CD4-positive, alpha-beta memory T cell (primary cell): ENCODE measurements at regions not wholly inside any gene's neighbourhood (a gene's known extent, or its start where the extent isn't known, plus 50 kb on each side); places are given as distances from the start of the nearest gene placed in this dataset.

Experiments
- CTCF ChIA-PET: fragments of 350-600 bp; sonication (Branson Sonifier 250); formaldehyde crosslinking; loops from one replicate; lab custom pipeline; 2021; ENCODE audit warnings: inconsistent platforms; ENCODE audit not compliant: partially characterized antibody; lab: Charles Lee
- POLR2A ChIA-PET: fragments of 350-600 bp; sonication (Branson Sonifier 250); formaldehyde crosslinking; loops from one replicate; lab custom pipeline; 2021; ENCODE audit not compliant: partially characterized antibody; lab: Charles Lee
- DNase-seq, 5 donors: peaks; one replicate each; pipeline versions ENCODE4 v3.0.0 to v3.0.0-alpha.2; 2020 to 2022; ENCODE audit warnings: mixed read lengths in 1 of 5
- H3K27ac ChIP-seq: one replicate; pipeline ENCODE4 v1.7.0; 2013; ENCODE audit warnings: low read depth, low read length
- H3K27me3 ChIP-seq: 2 replicates; pipeline ENCODE4 v1.7.0; 2013; ENCODE audit warnings: mild to moderate bottlenecking, low read length, moderate library complexity; ENCODE audit not compliant: insufficient read depth
- H3K36me3 ChIP-seq: 2 replicates; pipeline ENCODE4 v1.7.0; 2013; ENCODE audit warnings: mild to moderate bottlenecking, low read length, moderate library complexity; ENCODE audit not compliant: insufficient read depth
- H3K4me1 ChIP-seq: 2 replicates; pipeline ENCODE4 v1.7.0; 2013; ENCODE audit warnings: mild to moderate bottlenecking, low read length, moderate library complexity; ENCODE audit not compliant: insufficient read depth
- H3K4me3 ChIP-seq, 2 donors: one replicate each; pipeline ENCODE4 v1.7.0; 2013; ENCODE audit warnings: low read length in 2 of 2, mild to moderate bottlenecking in 1 of 2
- H3K9me3 ChIP-seq, 2 donors: one replicate each; pipeline ENCODE4 v1.7.0; 2013; ENCODE audit warnings: low read length in 2 of 2, control low read depth in 1 of 2; ENCODE audit not compliant: control insufficient read depth in 1 of 2
- H3K27ac Mint-ChIP-seq, 7 donors: one replicate each; pipeline ENCODE4 v1.8.0; 2020 to 2021; ENCODE audit warnings: mixed read lengths in 7 of 7, mild to moderate bottlenecking in 6 of 7, inconsistent platforms in 3 of 7, moderate library complexity in 3 of 7
- H3K27me3 Mint-ChIP-seq, 2 donors: one replicate each; pipeline ENCODE4 v1.8.0; 2020 to 2021; ENCODE audit warnings: mixed read lengths in 2 of 2
- H3K36me3 Mint-ChIP-seq, 2 donors: one replicate each; pipeline ENCODE4 v1.8.0; 2020 to 2021; ENCODE audit warnings: mixed read lengths in 2 of 2, inconsistent platforms in 1 of 2, mild to moderate bottlenecking in 1 of 2
- H3K4me1 Mint-ChIP-seq, 4 donors: one replicate each; pipeline ENCODE4 v1.8.0; 2020 to 2021; ENCODE audit warnings: mixed read lengths in 4 of 4, mild to moderate bottlenecking in 1 of 4
- H3K4me3 Mint-ChIP-seq, 8 donors: one replicate each; pipeline ENCODE4 v1.8.0; 2020 to 2021; ENCODE audit warnings: mixed read lengths in 8 of 8, mild to moderate bottlenecking in 7 of 8, moderate library complexity in 6 of 8, inconsistent platforms in 3 of 8
- H3K9me3 Mint-ChIP-seq, 8 donors: one replicate each; pipeline ENCODE4 v1.8.0; 2020 to 2021; ENCODE audit warnings: mixed read lengths in 8 of 8, mild to moderate bottlenecking in 5 of 8, inconsistent platforms in 3 of 8, moderate library complexity in 1 of 8
- intact Hi-C: fragments of 100-400 bp; cut with micrococcal nuclease; formaldehyde crosslinking; loops from one replicate; pipeline ENCODE4 v1.15.1; 2023

GRCh38 chr19:29309637-29310036 is 96.7 kb upstream of the UQCRFS1 start:
- intact Hi-C loops, result no loop called here
- H3K27ac Mint-ChIP-seq, result no peak overlapping the region

GRCh38 chr19:29311191-29311790 is 98.3 kb upstream of the UQCRFS1 start:
- Mint-ChIP-seq H3K4me3 (no peak overlapping the region), H3K4me1 (no peaks in the 10 kb centered on the region), H3K36me3 (no peaks in the 10 kb centered on the region), H3K27ac (no peak overlapping the region), H3K27me3 (peaks cover 14 to 23% of the 10 kb centered on the region in 2 donors), H3K9me3 (peaks cover 0 to 2% (median 0%) of the 10 kb centered on the region in 8 donors)
- ChIA-PET CTCF (interaction anchor here (1.5 kb wide), 1 partner anchor 48 kb away, joined by 3 read pairs; no protein-coding TSS in a partner anchor), POLR2A (no interaction called here)
- DNase-seq, result no peak
- intact Hi-C loops, result no loop called here
- no peak overlapping the region for H3K4me3 ChIP-seq
- no peaks in the 10 kb centered on the region for H3K9me3 ChIP-seq
- no peaks in the 10 kb centered on the region for H3K36me3 ChIP-seq
- H3K4me1 ChIP-seq, result no peaks in the 10 kb centered on the region
- no peak overlapping the region for H3K27ac ChIP-seq
- H3K27me3 ChIP-seq, result no peaks in the 10 kb centered on the region

More at GRCh38 chr19:29309637-29310036, 96.7 kb upstream of the UQCRFS1 start:
- no peaks in the 10 kb centered on the region for H3K36me3 ChIP-seq
- no peaks in the 10 kb centered on the region for H3K4me1 ChIP-seq
- CTCF ChIA-PET, result no interaction called here
- no peak overlapping the region for H3K4me3 ChIP-seq
- DNase-seq, result no peak
- H3K27ac ChIP-seq, result no peak overlapping the region
- H3K9me3 ChIP-seq, result no peaks in the 10 kb centered on the region
- Mint-ChIP-seq H3K36me3 (no peaks in the 10 kb centered on the region), H3K9me3 (no peaks in the 10 kb centered on the region), H3K4me3 (no peak overlapping the region), H3K27me3 (peaks cover 14 to 18% of the 10 kb centered on the region in 2 donors), H3K4me1 (no peaks in the 10 kb centered on the region)
- no peaks in the 10 kb centered on the region for H3K27me3 ChIP-seq
- POLR2A ChIA-PET, result no interaction called here

GRCh38 chr19:29315556-29316190 is 102.7 kb upstream of the UQCRFS1 start:
- ChIA-PET POLR2A (no interaction called here), CTCF (no interaction called here)
- no peak overlapping the region for H3K4me3 ChIP-seq
- no peak overlapping the region for H3K27ac Mint-ChIP-seq
- DNase-seq, result no peak
- intact Hi-C loops, result no loop called here
- no peaks in the 10 kb centered on the region for H3K4me1 ChIP-seq
- H3K36me3 Mint-ChIP-seq, result no peaks in the 10 kb centered on the region
- no peak overlapping the region for H3K4me3 Mint-ChIP-seq
- H3K27me3 Mint-ChIP-seq, result peaks cover 16 to 19% of the 10 kb centered on the region in 2 donors
- no peaks in the 10 kb centered on the region for H3K4me1 Mint-ChIP-seq
- no peaks in the 10 kb centered on the region for H3K9me3 ChIP-seq
- peaks cover 0 to 2% (median 0%) of the 10 kb centered on the region in 8 donors for H3K9me3 Mint-ChIP-seq
- H3K27me3 ChIP-seq, result no peaks in the 10 kb centered on the region
- H3K27ac ChIP-seq, result no peak overlapping the region
- H3K36me3 ChIP-seq, result no peaks in the 10 kb centered on the region

GRCh38 chr19:29318581-29318980 is 105.6 kb upstream of the UQCRFS1 start:
- H3K36me3 Mint-ChIP-seq, result no peaks in the 10 kb centered on the region
- Histone ChIP-seq H3K9me3 (no peaks in the 10 kb centered on the region), H3K4me1 (no peaks in the 10 kb centered on the region), H3K27ac (no peak overlapping the region), H3K4me3 (no peak overlapping the region), H3K27me3 (no peaks in the 10 kb centered on the region), H3K36me3 (no peaks in the 10 kb centered on the region)
- H3K4me1 Mint-ChIP-seq, result no peaks in the 10 kb centered on the region
- peaks cover 10 to 11% of the 10 kb centered on the region in 2 donors for H3K27me3 Mint-ChIP-seq
- peaks cover 0 to 2% (median 0%) of the 10 kb centered on the region in 8 donors for H3K9me3 Mint-ChIP-seq
- H3K4me3 Mint-ChIP-seq, result no peak overlapping the region
- intact Hi-C loops, result no loop called here
- ChIA-PET POLR2A (no interaction called here), CTCF (no interaction called here)
- no peak for DNase-seq
- no peak overlapping the region for H3K27ac Mint-ChIP-seq

DNA sequence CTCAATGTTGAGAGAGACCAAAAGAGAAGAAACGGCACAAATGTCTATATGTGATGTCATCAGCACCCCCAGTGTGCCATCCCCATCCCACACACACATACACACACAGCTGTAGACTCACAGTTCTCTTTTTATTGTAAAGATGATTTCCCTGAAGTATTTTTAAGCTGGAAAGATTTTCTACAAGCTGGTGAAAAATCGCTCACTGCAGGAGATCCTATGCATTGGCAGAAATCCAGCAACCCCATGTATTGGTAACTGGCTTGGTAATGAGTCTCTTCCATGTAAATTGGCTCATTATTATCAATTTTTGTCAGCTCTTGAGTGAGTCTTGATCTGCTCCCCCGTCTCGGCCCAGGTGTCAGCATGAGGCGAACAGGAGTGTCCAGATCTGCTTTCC is 107.1 kb upstream of the UQCRFS1 start:
- no peaks in the 10 kb centered on the region for H3K9me3 ChIP-seq
- POLR2A ChIA-PET, result no interaction called here

GRCh38 chr19:29320618-29321017 is 107.7 kb upstream of the UQCRFS1 start:
- ChIA-PET CTCF (no interaction called here), POLR2A (no interaction called here)
- H3K27me3 ChIP-seq, result no peaks in the 10 kb centered on the region
- no peak overlapping the region for H3K27ac ChIP-seq
- no peaks in the 10 kb centered on the region for H3K9me3 ChIP-seq
- H3K36me3 ChIP-seq, result no peaks in the 10 kb centered on the region
- no peak for DNase-seq
- H3K4me3 Mint-ChIP-seq, result no peak overlapping the region
- no peaks in the 10 kb centered on the region for H3K9me3 Mint-ChIP-seq
- H3K36me3 Mint-ChIP-seq, result no peaks in the 10 kb centered on the region
- H3K4me1 ChIP-seq, result no peaks in the 10 kb centered on the region
- H3K27ac Mint-ChIP-seq, result no peak overlapping the region
- intact Hi-C loops, result no loop called here
- H3K4me3 ChIP-seq, result no peak overlapping the region
- H3K4me1 Mint-ChIP-seq, result no peaks in the 10 kb centered on the region
- peaks cover 6% of the 10 kb centered on the region in 2 donors for H3K27me3 Mint-ChIP-seq

More for the DNA sequence above, 107.1 kb upstream of the UQCRFS1 start:
- no peaks in the 10 kb centered on the region for H3K27me3 ChIP-seq
- CTCF ChIA-PET, result no interaction called here
- intact Hi-C loops, result no loop called here
- H3K36me3 ChIP-seq, result no peaks in the 10 kb centered on the region
- H3K4me3 Mint-ChIP-seq, result no peak overlapping the region
- DNase-seq, result no peak
- H3K27ac Mint-ChIP-seq, result no peak overlapping the region
- H3K4me1 ChIP-seq, result no peaks in the 10 kb centered on the region
- no peaks in the 10 kb centered on the region for H3K36me3 Mint-ChIP-seq
- peaks cover 4 to 6% of the 10 kb centered on the region in 2 donors for H3K27me3 Mint-ChIP-seq
- H3K9me3 Mint-ChIP-seq, result no peaks in the 10 kb centered on the region
- H3K4me3 ChIP-seq, result no peak overlapping the region
- H3K4me1 Mint-ChIP-seq, result no peaks in the 10 kb centered on the region
- no peak overlapping the region for H3K27ac ChIP-seq

GRCh38 chr19:29321116-29321515 is 108.2 kb upstream of the UQCRFS1 start:
- Histone ChIP-seq H3K9me3 (no peaks in the 10 kb centered on the region), H3K27me3 (no peaks in the 10 kb centered on the region), H3K4me1 (no peaks in the 10 kb centered on the region), H3K36me3 (no peaks in the 10 kb centered on the region), H3K4me3 (no peak overlapping the region), H3K27ac (no peak overlapping the region)
- peaks cover 6 to 7% of the 10 kb centered on the region in 2 donors for H3K27me3 Mint-ChIP-seq
- H3K4me1 Mint-ChIP-seq, result peaks cover 0 to 1% (median 0%) of the 10 kb centered on the region in 4 donors
- POLR2A ChIA-PET, result no interaction called here
- H3K27ac Mint-ChIP-seq, result no peak overlapping the region
- CTCF ChIA-PET, result no interaction called here
- no peak for DNase-seq
- H3K4me3 Mint-ChIP-seq, result no peak overlapping the region
- no peaks in the 10 kb centered on the region for H3K36me3 Mint-ChIP-seq
- no peaks in the 10 kb centered on the region for H3K9me3 Mint-ChIP-seq
- intact Hi-C loops, result no loop called here
